ENCODE measurements at regions not wholly inside any gene's neighbourhood (a gene's known extent, or its start where the extent isn't known, plus 50 kb on each side); places are given as distances from the start of the nearest gene placed in this dataset.

DNA sequence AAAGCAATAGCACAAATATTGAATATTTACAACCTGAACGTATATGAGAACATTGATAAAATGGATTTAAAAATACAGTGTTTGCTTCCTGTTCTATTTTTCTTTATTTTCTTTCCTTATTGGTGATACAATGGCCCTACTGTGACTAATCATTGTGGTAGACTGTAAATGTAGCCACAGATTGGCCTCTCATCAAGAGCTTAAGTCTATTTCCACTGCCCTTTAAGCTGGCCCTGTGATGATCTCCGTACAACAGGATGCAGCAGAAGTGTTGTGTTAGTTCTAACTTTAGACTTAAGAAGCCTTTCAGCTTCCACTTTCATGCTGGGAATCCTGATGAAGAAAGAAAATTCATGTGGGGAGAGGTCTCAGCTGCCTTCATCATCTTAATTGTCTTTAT, 285.6 kb upstream of the B3GALT2 start:
- H3K4me3 ChIP-seq (ENCODE audit: low read depth, low read length) = no peak overlapping the region
- Mint-ChIP-seq H3K36me3 (ENCODE audit: insufficient read depth, unreplicated experiment) (no peaks in the 10 kb centered on the region), H3K9me3 (ENCODE audit: unreplicated experiment) (peaks cover 17% of the 10 kb centered on the region), H3K27me3 (ENCODE audit: insufficient read depth, unreplicated experiment) (peaks cover 4% of the 10 kb centered on the region), H3K27ac (ENCODE audit: unreplicated experiment) (no peak overlapping the region), H3K4me3 (ENCODE audit: unreplicated experiment) (no peak overlapping the region), H3K4me1 (ENCODE audit: low read depth, unreplicated experiment) (peaks cover 7% of the 10 kb centered on the region)
- no peaks in the 10 kb centered on the region for H3K36me3 ChIP-seq (ENCODE audit: control insufficient read depth, insufficient read depth, low read length)
- intact Hi-C loops (cut with micrococcal nuclease; ENCODE audit: unreplicated experiment) = no loop called here
- TF ChIP-seq, protein P1, sequence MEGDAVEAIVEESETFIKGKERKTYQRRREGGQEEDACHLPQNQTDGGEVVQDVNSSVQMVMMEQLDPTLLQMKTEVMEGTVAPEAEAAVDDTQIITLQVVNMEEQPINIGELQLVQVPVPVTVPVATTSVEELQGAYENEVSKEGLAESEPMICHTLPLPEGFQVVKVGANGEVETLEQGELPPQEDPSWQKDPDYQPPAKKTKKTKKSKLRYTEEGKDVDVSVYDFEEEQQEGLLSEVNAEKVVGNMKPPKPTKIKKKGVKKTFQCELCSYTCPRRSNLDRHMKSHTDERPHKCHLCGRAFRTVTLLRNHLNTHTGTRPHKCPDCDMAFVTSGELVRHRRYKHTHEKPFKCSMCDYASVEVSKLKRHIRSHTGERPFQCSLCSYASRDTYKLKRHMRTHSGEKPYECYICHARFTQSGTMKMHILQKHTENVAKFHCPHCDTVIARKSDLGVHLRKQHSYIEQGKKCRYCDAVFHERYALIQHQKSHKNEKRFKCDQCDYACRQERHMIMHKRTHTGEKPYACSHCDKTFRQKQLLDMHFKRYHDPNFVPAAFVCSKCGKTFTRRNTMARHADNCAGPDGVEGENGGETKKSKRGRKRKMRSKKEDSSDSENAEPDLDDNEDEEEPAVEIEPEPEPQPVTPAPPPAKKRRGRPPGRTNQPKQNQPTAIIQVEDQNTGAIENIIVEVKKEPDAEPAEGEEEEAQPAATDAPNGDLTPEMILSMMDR (IDR thresholded peaks at IDR 0.05; ENCODE audit: insufficient read depth in 1 of 2, low read depth in 1 of 2, low read length in 1 of 2, severe bottlenecking in 1 of 2, unreplicated experiment in 1 of 2) = no peak
- H3K27me3 ChIP-seq (replicated peaks; ENCODE audit: control insufficient read depth, insufficient read depth, low read length) = no peaks in the 10 kb centered on the region
- no TSS peak for BruUV-seq (replicated peaks)
- CTCF ChIA-PET = no interaction called here
- POLR2A ChIA-PET = no interaction called here
- DNase-seq = no peak
- H3K4me1 ChIP-seq = no peaks in the 10 kb centered on the region
- no peaks in the 10 kb centered on the region for H3K9me3 ChIP-seq

GRCh38 chr1:193463326-193463932, 277.0 kb upstream of the B3GALT2 start:
- H3K27ac Mint-ChIP-seq (ENCODE audit: unreplicated experiment) = no peak overlapping the region
- TF ChIP-seq, protein P1 (IDR thresholded peaks at IDR 0.05; ENCODE audit: insufficient read depth in 1 of 2, low read depth in 1 of 2, low read length in 1 of 2, severe bottlenecking in 1 of 2, unreplicated experiment in 1 of 2) = no peak
- H3K27me3 Mint-ChIP-seq (ENCODE audit: insufficient read depth, unreplicated experiment) = no peaks in the 10 kb centered on the region
- no peak overlapping the region for H3K4me3 ChIP-seq (ENCODE audit: low read depth, low read length)
- H3K27me3 ChIP-seq (replicated peaks; ENCODE audit: control insufficient read depth, insufficient read depth, low read length) = no peaks in the 10 kb centered on the region; the same call in 1 of the 2 replicates
- DNase-seq = no peak
- ChIA-PET CTCF (no interaction called here), POLR2A (no interaction called here)
- H3K4me1 Mint-ChIP-seq (ENCODE audit: low read depth, unreplicated experiment) = peaks cover 4% of the 10 kb centered on the region
- intact Hi-C loops (cut with micrococcal nuclease; ENCODE audit: unreplicated experiment) = loop anchor here (5.0 kb wide), 1 partner anchor 79 kb away; no protein-coding TSS in a partner anchor
- H3K36me3 ChIP-seq (ENCODE audit: control insufficient read depth, insufficient read depth, low read length) = no peaks in the 10 kb centered on the region
- no peaks in the 10 kb centered on the region for H3K36me3 Mint-ChIP-seq (ENCODE audit: insufficient read depth, unreplicated experiment)
- no peak overlapping the region for H3K4me3 Mint-ChIP-seq (ENCODE audit: unreplicated experiment)
- BruUV-seq (replicated peaks) = no TSS peak
- H3K9me3 Mint-ChIP-seq (ENCODE audit: unreplicated experiment) = no peaks in the 10 kb centered on the region
- no peaks in the 10 kb centered on the region for H3K9me3 ChIP-seq
- H3K4me1 ChIP-seq = peaks cover 14% of the 10 kb centered on the region

- BruUV-seq (replicated peaks) = no TSS peak
- intact Hi-C loops (cut with micrococcal nuclease; ENCODE audit: unreplicated experiment) = loop anchor here (5.0 kb wide), 1 partner anchor 80 kb away; no protein-coding TSS in a partner anchor
- H3K4me1 Mint-ChIP-seq (ENCODE audit: low read depth, unreplicated experiment) = peaks cover 4% of the 10 kb centered on the region
- peaks cover 14% of the 10 kb centered on the region for H3K4me1 ChIP-seq
- H3K36me3 Mint-ChIP-seq (ENCODE audit: insufficient read depth, unreplicated experiment) = no peaks in the 10 kb centered on the region
- peak in 1 of 2 experiments; percentile 3 for DNase-seq
- no peaks in the 10 kb centered on the region for H3K27me3 Mint-ChIP-seq (ENCODE audit: insufficient read depth, unreplicated experiment)
- H3K9me3 ChIP-seq = no peaks in the 10 kb centered on the region
- no peaks in the 10 kb centered on the region for H3K9me3 Mint-ChIP-seq (ENCODE audit: unreplicated experiment)
- H3K4me3 Mint-ChIP-seq (ENCODE audit: unreplicated experiment) = no peak overlapping the region
- H3K36me3 ChIP-seq (ENCODE audit: control insufficient read depth, insufficient read depth, low read length) = no peaks in the 10 kb centered on the region
- no peak overlapping the region for H3K27ac Mint-ChIP-seq (ENCODE audit: unreplicated experiment)
- TF ChIP-seq, protein P1 (IDR thresholded peaks at IDR 0.05; ENCODE audit: insufficient read depth in 1 of 2, low read depth in 1 of 2, low read length in 1 of 2, severe bottlenecking in 1 of 2, unreplicated experiment in 1 of 2) = no peak
- no peak overlapping the region for H3K4me3 ChIP-seq (ENCODE audit: low read depth, low read length)
- CTCF ChIA-PET = no interaction called here
- H3K27me3 ChIP-seq (replicated peaks; ENCODE audit: control insufficient read depth, insufficient read depth, low read length) = no peaks in the 10 kb centered on the region; the same call in 1 of the 2 replicates
- POLR2A ChIA-PET = no interaction called here
These were observed 276.4 kb upstream of the B3GALT2 start for GRCh38 chr1:193462629-193463320.
